Left lobe of liver (tissue), 2 donors: ENCODE measurements at regions not wholly inside any gene's neighbourhood (a gene's known extent, or its start where the extent isn't known, plus 50 kb on each side); places are given as distances from the start of the nearest gene placed in this dataset.
"Not testable (repeated sequence)": the region's sequence is repeated elsewhere in the genome, so short reads cannot be mapped to it uniquely, and the experiment has no call there.

Experiments used
- ATAC-seq: fragments of 200-7000 bp; cut with Tn5 transposase; one replicate; pipeline ENCODE4 v1.9.1; 2020; ENCODE audit warnings: mild to moderate bottlenecking, moderate library complexity
- DNase-seq: peaks from one replicate; pipeline ENCODE4 v3.0.0-alpha.2; 2020; ENCODE audit warnings: low spot score
- donor health status: DM: no; HTN: no; CAD: no; lungs with moderate emphysema.
- donor health status: DM: no; HTN: yes; CAD: no.

GRCh38 chr7:146057958-146058357 lies 58.6 kb upstream of the CNTNAP2 start:
- ATAC-seq (no peak), DNase-seq (no peak)

GRCh38 chr7:146054909-146055308 lies 61.7 kb upstream of the CNTNAP2 start:
- DNase-seq (no peak), ATAC-seq (no peak)

GRCh38 chr7:146053492-146053891 lies 63.1 kb upstream of the CNTNAP2 start:
- DNase-seq (no peak), ATAC-seq (no peak)

GRCh38 chr7:146043310-146043709 lies 73.3 kb upstream of the CNTNAP2 start:
- not testable (repeated sequence) for ATAC-seq, DNase-seq

GRCh38 chr7:146028251-146028750 lies 88.3 kb upstream of the CNTNAP2 start:
- ATAC-seq: no peak
- no peak for DNase-seq

GRCh38 chr7:146027243-146027642 lies 89.4 kb upstream of the CNTNAP2 start:
- ATAC-seq (no peak), DNase-seq (no peak)

- no peak for ATAC-seq
- no peak for DNase-seq
Observed at GRCh38 chr7:146022776-146023175, 93.8 kb upstream of the CNTNAP2 start.

GRCh38 chr7:146019041-146020004 lies 97.3 kb upstream of the CNTNAP2 start:
- not testable (repeated sequence) for DNase-seq, ATAC-seq

- not testable (repeated sequence) for DNase-seq, ATAC-seq
Observed at GRCh38 chr7:146017366-146017765, 99.2 kb upstream of the CNTNAP2 start.

GRCh38 chr7:146014154-146014553 lies 102.4 kb upstream of the CNTNAP2 start:
- ATAC-seq, DNase-seq: not testable (repeated sequence)

GRCh38 chr7:146008293-146008692 lies 108.3 kb upstream of the CNTNAP2 start:
- ATAC-seq: no peak
- no peak for DNase-seq

GRCh38 chr7:146004805-146005204 lies 111.8 kb upstream of the CNTNAP2 start:
- no peak for DNase-seq
- no peak for ATAC-seq

- ATAC-seq (no peak), DNase-seq (no peak)
Observed at GRCh38 chr7:146002431-146003078, 114.0 kb upstream of the CNTNAP2 start.

GRCh38 chr7:146002008-146002407 lies 114.6 kb upstream of the CNTNAP2 start:
- no peak for ATAC-seq
- no peak for DNase-seq

- no peak for DNase-seq
- ATAC-seq: no peak
Observed at GRCh38 chr7:146000882-146001281, 115.7 kb upstream of the CNTNAP2 start.

- no peak for ATAC-seq
- DNase-seq: no peak
Observed at GRCh38 chr7:145989469-145989868, 127.1 kb upstream of the CNTNAP2 start.

- ATAC-seq: no peak
- DNase-seq: no peak
Observed at GRCh38 chr7:145986248-145986874, 130.2 kb upstream of the CNTNAP2 start.

GRCh38 chr7:145978769-145979168 lies 137.8 kb upstream of the CNTNAP2 start:
- no peak for DNase-seq
- ATAC-seq: no peak

- no peak for DNase-seq
- ATAC-seq: no peak
Observed at GRCh38 chr7:145959981-145960380, 156.6 kb upstream of the CNTNAP2 start.

- ATAC-seq (no peak), DNase-seq (no peak)
Observed at GRCh38 chr7:145957160-145957890, 159.3 kb upstream of the CNTNAP2 start.

- DNase-seq (no peak), ATAC-seq (no peak)
Observed at GRCh38 chr7:145951566-145951965, 165.0 kb upstream of the CNTNAP2 start.
